T-helper 2 cell (primary cell): ENCODE measurements at regions not wholly inside any gene's neighbourhood (a gene's known extent, or its start where the extent isn't known, plus 50 kb on each side); places are given as distances from the start of the nearest gene placed in this dataset.
A peak's percentile ranks its signal among the peaks of the same experiment; 100 is the strongest.
"Not testable (repeated sequence)": the region's sequence is repeated elsewhere in the genome, so short reads cannot be mapped to it uniquely, and the experiment has no call there.

Source experiments
- DNase-seq, 5 experiments: peaks; one replicate each; pipeline versions ENCODE4 v3.0.0 to v3.0.0-alpha.2; 2012 to 2022

GRCh38 chr7:55261386-55261770, 103.8 kb upstream of the LANCL2 start:
- DNase-seq = no peak

- not testable (repeated sequence) for DNase-seq
Observed at GRCh38 chr7:55265328-55265727, 99.8 kb upstream of the LANCL2 start.

- no peak for DNase-seq
Observed at GRCh38 chr7:55265836-55266642, 99.1 kb upstream of the LANCL2 start.

- DNase-seq = no peak
Observed at GRCh38 chr7:55271069-55271626, 94.0 kb upstream of the LANCL2 start.

- no peak for DNase-seq
Observed at GRCh38 chr7:55271661-55272060, 93.5 kb upstream of the LANCL2 start.

- no peak for DNase-seq
Observed at GRCh38 chr7:55272328-55272727, 92.8 kb upstream of the LANCL2 start.

- DNase-seq = no peak
Observed at GRCh38 chr7:55273186-55273980, 91.8 kb upstream of the LANCL2 start.

- no peak for DNase-seq
Observed at GRCh38 chr7:55274156-55274555, 91.0 kb upstream of the LANCL2 start.

GRCh38 chr7:55275291-55276200, 89.6 kb upstream of the LANCL2 start:
- DNase-seq = no peak

GRCh38 chr7:55276572-55277295, 88.4 kb upstream of the LANCL2 start:
- no peak for DNase-seq

- DNase-seq = no peak
Observed at GRCh38 chr7:55277916-55278315, 87.2 kb upstream of the LANCL2 start.

GRCh38 chr7:55278321-55278720, 86.8 kb upstream of the LANCL2 start:
- no peak for DNase-seq

- no peak for DNase-seq
Observed at GRCh38 chr7:55279080-55279845, 85.9 kb upstream of the LANCL2 start.

- peak in 4 of 5 experiments; percentile 32 to 70 (median 40) for DNase-seq
Observed at GRCh38 chr7:55280031-55280454, 85.1 kb upstream of the LANCL2 start.

- DNase-seq = no peak
Observed at GRCh38 chr7:55285665-55286064, 79.5 kb upstream of the LANCL2 start.

- DNase-seq = no peak
Observed at GRCh38 chr7:55286666-55287065, 78.5 kb upstream of the LANCL2 start.

GRCh38 chr7:55288070-55288824, 76.9 kb upstream of the LANCL2 start:
- peak in 1 of 5 experiments; percentile 22 for DNase-seq

GRCh38 chr7:55296070-55296469, 69.1 kb upstream of the LANCL2 start:
- no peak for DNase-seq

- DNase-seq = no peak
Observed at GRCh38 chr7:55299273-55299967, 65.7 kb upstream of the LANCL2 start.

- no peak for DNase-seq
Observed at GRCh38 chr7:55303220-55303619, 61.9 kb upstream of the LANCL2 start.
